ENCODE measurements at regions not wholly inside any gene's neighbourhood (a gene's known extent, or its start where the extent isn't known, plus 50 kb on each side); places are given as distances from the start of the nearest gene placed in this dataset.

- Histone ChIP-seq H3K27ac (ENCODE audit: low read depth, low read length) (no peak overlapping the region), H3K4me3 (ENCODE audit: low read length) (no peak overlapping the region), H3K4me1 (ENCODE audit: control insufficient read depth, insufficient read depth, low read length) (no peaks in the 10 kb centered on the region), H3K9ac (ENCODE audit: low read length) (no peak overlapping the region), H3K27me3 (ENCODE audit: control insufficient read depth, insufficient read depth, low read length) (no peaks in the 10 kb centered on the region), H3K36me3 (ENCODE audit: control insufficient read depth, insufficient read depth, low read length) (no peaks in the 10 kb centered on the region)
Observed at GRCh38 chr6:166023273-166023989, 144.2 kb downstream of the TBXT start.

- Histone ChIP-seq H3K9ac (ENCODE audit: low read length) (no peak overlapping the region), H3K4me3 (ENCODE audit: low read length) (no peak overlapping the region), H3K27ac (ENCODE audit: low read depth, low read length) (no peak overlapping the region), H3K27me3 (ENCODE audit: control insufficient read depth, insufficient read depth, low read length) (no peaks in the 10 kb centered on the region), H3K36me3 (ENCODE audit: control insufficient read depth, insufficient read depth, low read length) (no peaks in the 10 kb centered on the region), H3K4me1 (ENCODE audit: control insufficient read depth, insufficient read depth, low read length) (no peaks in the 10 kb centered on the region)
Observed at GRCh38 chr6:166021429-166021828, 146.2 kb downstream of the TBXT start.

GRCh38 chr6:166019214-166019613 is 148.4 kb downstream of the TBXT start:
- H3K9ac ChIP-seq (ENCODE audit: low read length): no peak overlapping the region

GRCh38 chr6:166017032-166017635 is 150.5 kb downstream of the TBXT start:
- Histone ChIP-seq H3K27me3 (ENCODE audit: control insufficient read depth, insufficient read depth, low read length) (no peaks in the 10 kb centered on the region), H3K27ac (ENCODE audit: low read depth, low read length) (no peak overlapping the region), H3K9ac (ENCODE audit: low read length) (no peak overlapping the region), H3K4me3 (ENCODE audit: low read length) (no peak overlapping the region), H3K36me3 (ENCODE audit: control insufficient read depth, insufficient read depth, low read length) (no peaks in the 10 kb centered on the region), H3K4me1 (ENCODE audit: control insufficient read depth, insufficient read depth, low read length) (no peaks in the 10 kb centered on the region)

More at GRCh38 chr6:166019214-166019613, 148.4 kb downstream of the TBXT start:
- H3K4me1 ChIP-seq (ENCODE audit: control insufficient read depth, insufficient read depth, low read length): no peaks in the 10 kb centered on the region
- H3K36me3 ChIP-seq (ENCODE audit: control insufficient read depth, insufficient read depth, low read length): no peaks in the 10 kb centered on the region
- H3K27ac ChIP-seq (ENCODE audit: low read depth, low read length): no peak overlapping the region
- H3K4me3 ChIP-seq (ENCODE audit: low read length): no peak overlapping the region
- no peaks in the 10 kb centered on the region for H3K27me3 ChIP-seq (ENCODE audit: control insufficient read depth, insufficient read depth, low read length)

- no peaks in the 10 kb centered on the region for H3K36me3 ChIP-seq (ENCODE audit: control insufficient read depth, insufficient read depth, low read length)
- H3K4me3 ChIP-seq (ENCODE audit: low read length): no peak overlapping the region
- H3K27me3 ChIP-seq (ENCODE audit: control insufficient read depth, insufficient read depth, low read length): peaks cover 6% of the 10 kb centered on the region
- no peak overlapping the region for H3K27ac ChIP-seq (ENCODE audit: low read depth, low read length)
- H3K9ac ChIP-seq (ENCODE audit: low read length): no peak overlapping the region
- no peaks in the 10 kb centered on the region for H3K4me1 ChIP-seq (ENCODE audit: control insufficient read depth, insufficient read depth, low read length)
Observed at GRCh38 chr6:166014966-166015365, 152.7 kb downstream of the TBXT start.

GRCh38 chr6:166010136-166010960 is 157.3 kb downstream of the TBXT start:
- H3K27me3 ChIP-seq (ENCODE audit: control insufficient read depth, insufficient read depth, low read length): peaks cover 12% of the 10 kb centered on the region
- no peaks in the 10 kb centered on the region for H3K36me3 ChIP-seq (ENCODE audit: control insufficient read depth, insufficient read depth, low read length)
- H3K4me3 ChIP-seq (ENCODE audit: low read length): no peak overlapping the region
- H3K27ac ChIP-seq (ENCODE audit: low read depth, low read length): no peak overlapping the region
- no peak overlapping the region for H3K9ac ChIP-seq (ENCODE audit: low read length)
- H3K4me1 ChIP-seq (ENCODE audit: control insufficient read depth, insufficient read depth, low read length): peaks cover 17% of the 10 kb centered on the region

- H3K36me3 ChIP-seq (ENCODE audit: control insufficient read depth, insufficient read depth, low read length): no peaks in the 10 kb centered on the region
- peaks cover 12% of the 10 kb centered on the region for H3K27me3 ChIP-seq (ENCODE audit: control insufficient read depth, insufficient read depth, low read length)
- H3K27ac ChIP-seq (ENCODE audit: low read depth, low read length): no peak overlapping the region
- no peak overlapping the region for H3K9ac ChIP-seq (ENCODE audit: low read length)
- peaks cover 17% of the 10 kb centered on the region for H3K4me1 ChIP-seq (ENCODE audit: control insufficient read depth, insufficient read depth, low read length)
- H3K4me3 ChIP-seq (ENCODE audit: low read length): peak overlapping the region; percentile 71
Observed at GRCh38 chr6:166009385-166010031, 158.1 kb downstream of the TBXT start.

GRCh38 chr6:166008441-166009369 is 158.9 kb downstream of the TBXT start:
- Histone ChIP-seq H3K27ac (ENCODE audit: low read depth, low read length) (no peak overlapping the region), H3K4me3 (ENCODE audit: low read length) (peak overlapping the region; percentile 71), H3K36me3 (ENCODE audit: control insufficient read depth, insufficient read depth, low read length) (no peaks in the 10 kb centered on the region), H3K4me1 (ENCODE audit: control insufficient read depth, insufficient read depth, low read length) (peaks cover 17% of the 10 kb centered on the region), H3K27me3 (ENCODE audit: control insufficient read depth, insufficient read depth, low read length) (peaks cover 12% of the 10 kb centered on the region), H3K9ac (ENCODE audit: low read length) (no peak overlapping the region)

GRCh38 chr6:166007349-166008263 is 160.0 kb downstream of the TBXT start:
- Histone ChIP-seq H3K9ac (ENCODE audit: low read length) (no peak overlapping the region), H3K4me3 (ENCODE audit: low read length) (peak overlapping the region; percentile 68), H3K27ac (ENCODE audit: low read depth, low read length) (no peak overlapping the region), H3K36me3 (ENCODE audit: control insufficient read depth, insufficient read depth, low read length) (no peaks in the 10 kb centered on the region), H3K4me1 (ENCODE audit: control insufficient read depth, insufficient read depth, low read length) (peaks cover 17% of the 10 kb centered on the region), H3K27me3 (ENCODE audit: control insufficient read depth, insufficient read depth, low read length) (peaks cover 12% of the 10 kb centered on the region)

GRCh38 chr6:166006900-166007301 is 160.8 kb downstream of the TBXT start:
- no peak overlapping the region for H3K9ac ChIP-seq (ENCODE audit: low read length)
- H3K27me3 ChIP-seq (ENCODE audit: control insufficient read depth, insufficient read depth, low read length): peaks cover 10% of the 10 kb centered on the region
- peak overlapping the region; percentile 67 for H3K27ac ChIP-seq (ENCODE audit: low read depth, low read length)
- no peaks in the 10 kb centered on the region for H3K36me3 ChIP-seq (ENCODE audit: control insufficient read depth, insufficient read depth, low read length)
- peak overlapping the region; percentile 68 for H3K4me3 ChIP-seq (ENCODE audit: low read length)
- H3K4me1 ChIP-seq (ENCODE audit: control insufficient read depth, insufficient read depth, low read length): peaks cover 17% of the 10 kb centered on the region
